Activated CD4-positive, alpha-beta T cell treated with anti-CD3 and anti-CD28 coated beads for 1 hour (primary cell): ENCODE measurements at regions not wholly inside any gene's neighbourhood (a gene's known extent, or its start where the extent isn't known, plus 50 kb on each side); places are given as distances from the start of the nearest gene placed in this dataset.

Experiments
- DNase-seq: peaks from one replicate; pipeline ENCODE4 v3.0.0-alpha.2; 2020

- DNase-seq, result no peak
Measured at GRCh38 chr17:72479113-72479512, 358.3 kb downstream of the SOX9 start.

DNA sequence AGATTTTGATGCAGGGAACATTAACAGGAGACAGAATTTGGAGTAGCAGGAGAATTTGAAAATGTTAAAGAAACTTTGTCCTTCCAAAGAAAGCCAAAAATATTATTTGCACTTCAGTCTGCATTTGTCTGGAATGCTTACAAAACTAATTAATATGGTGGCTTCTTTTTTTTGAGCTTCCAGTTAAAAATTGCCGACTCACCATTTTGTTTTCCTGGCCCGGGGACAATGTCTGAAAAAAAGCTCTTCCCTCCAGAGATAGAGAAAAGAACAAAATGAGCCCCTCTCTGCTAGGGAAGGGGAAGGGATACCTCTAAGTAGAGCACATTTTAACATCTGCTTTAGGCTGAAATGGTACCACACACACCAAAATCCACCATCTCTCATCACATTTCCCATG is 360.8 kb downstream of the SOX9 start:
- no peak for DNase-seq

- DNase-seq, result no peak
Measured at GRCh38 chr17:72485596-72485995, 364.8 kb downstream of the SOX9 start.

DNA sequence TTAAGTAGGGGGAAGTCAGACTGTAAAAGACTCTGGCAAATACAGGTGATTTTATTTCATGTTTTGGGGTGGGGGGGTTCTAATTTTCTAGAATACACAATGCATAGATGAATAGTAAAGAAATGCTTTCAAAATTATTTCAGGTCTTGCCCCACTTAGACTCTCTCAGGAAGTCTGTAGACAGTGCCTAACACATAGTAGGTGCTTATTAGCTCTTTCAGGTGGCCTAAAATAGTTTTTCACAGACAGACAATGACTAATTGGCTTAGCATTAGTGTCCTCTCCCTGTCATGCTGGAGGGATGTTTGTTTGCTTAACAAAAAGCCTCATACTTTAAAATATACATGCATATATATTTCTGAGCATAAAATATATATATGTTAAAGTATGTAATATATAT is 366.0 kb downstream of the SOX9 start:
- DNase-seq, result no peak

DNA sequence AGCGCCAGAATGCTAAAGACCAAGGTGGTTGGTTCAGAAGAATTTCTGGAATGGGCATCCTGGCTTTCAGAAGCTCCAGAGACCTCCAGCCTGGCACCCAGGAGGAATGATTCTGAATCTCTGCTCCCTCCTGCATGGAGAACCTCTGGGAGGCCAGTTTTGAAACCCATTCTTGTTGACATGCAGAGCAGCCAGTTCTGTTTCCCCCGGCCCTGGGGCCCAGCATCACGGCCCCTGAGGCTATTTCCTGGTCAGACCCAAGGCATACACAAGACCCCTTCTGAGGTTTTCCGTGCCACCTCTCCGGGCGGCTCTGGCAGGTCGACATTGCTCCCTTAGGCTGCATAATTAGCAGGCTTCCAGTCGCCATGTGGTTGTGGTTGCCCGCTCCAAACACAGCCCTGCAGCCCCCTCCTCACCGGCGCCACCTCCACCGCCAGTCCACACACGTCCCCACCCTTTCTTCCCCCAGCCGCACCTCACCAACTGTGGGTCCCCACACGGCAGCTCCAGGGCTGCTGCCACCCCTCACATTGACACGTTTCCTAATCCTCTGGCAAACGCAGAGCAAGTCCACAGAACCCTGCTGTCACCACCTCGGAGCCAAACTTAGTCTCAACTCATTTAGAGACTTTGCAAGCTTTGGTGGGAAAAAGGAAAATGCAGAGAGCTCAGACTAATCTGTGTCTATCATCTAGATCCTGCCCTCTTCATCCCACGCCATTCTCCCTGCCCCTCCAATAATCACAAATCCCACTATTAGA is 367.1 kb downstream of the SOX9 start:
- DNase-seq, result no peak

- DNase-seq, result no peak
Measured at GRCh38 chr17:72488555-72489271, 367.9 kb downstream of the SOX9 start.

- no peak for DNase-seq
Measured at GRCh38 chr17:72489272-72489641, 368.4 kb downstream of the SOX9 start.

DNA sequence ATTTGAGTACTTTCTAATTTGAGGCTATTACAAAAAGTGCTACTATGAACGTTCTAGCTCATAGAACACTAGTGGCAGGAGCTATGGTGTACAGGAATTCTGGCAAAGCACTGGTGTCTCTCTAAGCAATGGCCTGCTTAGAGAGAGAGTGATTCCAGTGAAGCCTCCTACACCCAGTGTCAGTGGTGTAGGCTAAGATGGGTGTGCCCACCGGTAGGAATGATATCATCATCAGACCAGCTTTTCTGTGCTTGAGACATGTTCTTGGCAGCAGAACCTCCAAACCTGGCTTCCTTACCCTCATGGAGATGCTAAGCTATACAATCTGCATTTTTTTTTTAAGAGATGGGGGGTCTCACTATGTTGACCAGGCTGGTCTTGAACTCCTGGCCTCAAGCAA is 370.3 kb downstream of the SOX9 start:
- DNase-seq, result no peak

DNA sequence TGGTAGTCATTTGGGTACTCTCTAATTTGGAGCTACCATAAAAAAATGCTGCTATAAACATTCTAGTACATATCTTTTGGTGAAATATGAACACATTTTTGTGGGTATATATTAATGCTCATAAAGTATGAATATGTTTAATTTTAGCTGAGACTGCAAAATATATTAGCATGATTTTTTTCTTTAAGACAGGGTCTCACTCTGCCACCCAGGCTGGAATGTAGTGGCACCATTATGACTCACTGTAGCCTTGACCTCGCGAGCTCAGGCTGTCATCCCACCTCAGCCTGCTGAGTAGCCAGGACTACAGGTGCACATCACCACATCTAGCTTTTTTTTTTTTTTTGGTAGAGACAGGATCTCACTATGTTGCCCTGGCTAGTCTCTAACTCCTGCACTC is 371.7 kb downstream of the SOX9 start:
- no peak for DNase-seq

- no peak for DNase-seq
Measured at GRCh38 chr17:72492941-72493340, 372.1 kb downstream of the SOX9 start.

- no peak for DNase-seq
Measured at GRCh38 chr17:72494566-72494965, 373.7 kb downstream of the SOX9 start.

DNA sequence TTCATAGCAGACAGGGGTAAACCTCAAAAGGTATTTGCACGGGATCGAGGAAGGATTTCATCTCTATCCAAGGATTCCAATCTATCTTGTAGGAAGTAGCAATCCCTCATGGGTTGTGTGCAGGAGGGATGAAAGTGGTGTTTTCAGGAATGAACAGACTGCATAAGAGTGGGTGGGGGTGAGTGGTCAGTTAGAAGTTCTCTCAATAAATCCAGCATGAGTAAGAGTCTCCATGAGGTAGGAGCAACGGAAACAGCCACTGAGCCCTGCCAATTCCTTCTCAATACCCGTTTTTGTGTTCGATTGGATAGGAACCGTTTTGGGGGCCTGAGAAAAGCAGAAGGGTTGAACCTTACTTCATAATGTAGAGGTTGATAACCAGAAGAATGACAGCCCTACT is 375.6 kb downstream of the SOX9 start:
- no peak for DNase-seq

DNA sequence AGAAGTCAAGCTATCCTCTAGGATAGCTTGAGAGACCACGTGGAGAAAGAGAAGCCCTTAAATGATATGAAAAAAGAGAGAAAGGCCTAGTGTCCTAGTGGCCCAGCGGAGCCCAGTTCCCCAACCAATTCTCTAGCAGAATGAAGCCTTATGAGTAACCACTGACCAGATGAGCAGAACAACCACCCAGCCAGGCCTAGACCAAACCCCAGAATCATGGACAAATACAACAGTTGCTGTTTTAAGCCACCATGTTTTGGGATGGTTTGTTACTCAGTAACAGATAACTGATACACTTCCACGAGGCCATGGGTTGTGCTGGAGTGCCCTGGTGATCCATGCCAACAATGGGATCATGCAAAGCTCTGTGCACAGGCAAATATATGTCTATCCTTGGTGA is 377.1 kb downstream of the SOX9 start:
- no peak for DNase-seq

DNA sequence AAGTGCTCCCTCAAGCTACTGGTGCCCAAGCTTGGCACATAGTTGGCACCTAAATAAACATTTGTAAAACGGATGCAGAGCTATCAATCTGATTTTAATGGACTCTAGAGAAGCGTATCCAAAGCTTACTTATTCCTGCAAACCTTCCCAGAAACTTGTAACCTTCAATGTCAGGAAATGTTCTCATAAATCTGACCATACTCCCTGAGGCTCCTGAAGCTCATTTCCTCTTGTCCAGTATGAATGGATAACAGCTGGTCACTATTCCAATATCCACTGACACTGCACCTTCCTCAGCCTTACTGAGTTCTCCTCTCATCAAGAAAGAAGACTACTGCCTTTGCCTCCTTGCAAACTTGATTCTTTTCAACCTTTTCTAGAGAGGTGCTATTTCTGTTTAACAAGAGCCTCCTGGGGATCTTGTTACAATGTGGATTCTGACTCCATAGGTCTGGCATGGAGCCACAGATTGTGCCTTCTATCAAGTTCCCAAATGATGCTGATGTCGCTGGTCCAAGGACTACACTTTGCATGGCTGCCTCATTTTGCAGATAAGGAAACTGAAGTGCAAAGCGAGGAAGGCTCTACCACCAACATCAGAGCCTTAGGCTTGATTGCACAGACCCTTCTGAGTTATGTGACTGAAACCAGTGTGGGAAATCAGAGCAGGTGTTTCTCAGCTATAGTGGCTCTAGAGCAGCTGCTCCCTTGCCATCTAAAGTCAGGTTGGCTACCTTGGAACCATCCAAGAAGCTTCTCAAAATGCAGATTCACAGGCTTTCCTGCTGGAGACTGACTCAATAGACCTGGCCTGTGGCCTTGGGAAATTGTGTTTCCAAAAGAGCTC is 377.8 kb downstream of the SOX9 start:
- DNase-seq, result no peak

DNA sequence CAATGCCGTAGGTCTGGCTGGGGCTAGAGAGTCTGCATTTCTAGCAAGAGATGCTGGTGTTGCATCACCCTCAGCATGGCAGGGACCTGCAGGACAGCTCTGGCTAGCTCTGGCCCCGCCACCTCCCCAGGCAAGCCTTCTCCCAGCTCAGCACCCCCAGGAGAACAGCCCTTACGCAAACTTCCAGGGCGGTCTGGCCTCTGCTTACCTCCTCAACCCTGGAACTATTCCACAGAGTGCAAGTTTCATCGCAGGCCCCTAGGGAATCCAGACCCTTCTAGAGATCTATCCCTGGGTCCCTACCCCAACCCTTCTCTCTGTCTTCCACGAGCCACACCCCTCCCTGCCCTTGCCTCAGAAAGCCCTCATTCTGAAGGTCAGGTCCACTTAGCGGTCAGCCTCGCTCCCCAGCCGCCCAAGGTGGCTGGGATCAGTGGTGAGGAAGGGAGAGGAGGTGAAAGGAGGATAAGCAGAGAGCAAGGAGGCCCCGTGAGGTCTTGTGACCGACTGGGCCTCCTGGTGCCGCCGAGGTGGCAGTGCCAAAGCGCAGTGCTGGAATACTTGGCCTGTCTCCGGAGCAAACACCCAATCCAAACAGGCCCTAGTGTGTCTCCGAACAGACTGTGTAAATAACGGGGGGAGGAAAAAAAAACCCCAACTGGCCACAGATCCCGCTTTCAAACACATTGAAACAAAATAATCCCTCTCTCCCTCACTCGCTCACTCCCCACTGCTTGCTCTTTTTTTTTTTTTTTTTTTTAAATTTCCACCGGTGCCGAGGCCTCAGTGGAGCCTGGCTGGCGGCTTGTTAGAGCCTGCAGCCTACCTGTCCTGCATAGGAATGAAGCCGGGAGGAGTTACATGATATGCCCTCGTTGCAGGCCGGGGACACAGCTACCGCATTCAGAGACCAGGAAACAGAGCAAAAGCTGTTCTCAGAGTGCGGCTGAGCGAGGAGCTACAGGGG is 380.9 kb downstream of the SOX9 start:
- no peak for DNase-seq

- no peak for DNase-seq
Measured at GRCh38 chr17:72502371-72503341, 381.8 kb downstream of the SOX9 start.

GRCh38 chr17:72503556-72503955 is 382.7 kb downstream of the SOX9 start:
- no peak for DNase-seq

DNA sequence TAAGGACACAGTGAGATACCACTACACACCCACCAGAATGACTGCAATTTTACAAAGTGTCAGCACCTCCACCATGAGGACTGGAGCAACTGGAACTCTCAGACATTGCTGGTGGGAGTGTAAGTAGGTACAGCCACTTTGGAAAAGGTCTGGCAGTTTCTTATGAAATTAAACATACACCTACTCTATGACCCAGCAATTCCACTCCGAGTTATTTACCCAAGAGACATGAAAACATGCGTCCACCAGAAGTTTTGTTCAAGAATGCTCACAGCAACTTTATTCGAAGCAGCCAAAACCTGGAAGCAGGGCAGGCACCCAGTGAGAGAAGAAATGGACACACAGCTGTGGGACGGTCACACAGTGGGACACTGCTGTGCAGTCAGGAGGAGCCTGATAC is 384.0 kb downstream of the SOX9 start:
- no peak for DNase-seq

DNA sequence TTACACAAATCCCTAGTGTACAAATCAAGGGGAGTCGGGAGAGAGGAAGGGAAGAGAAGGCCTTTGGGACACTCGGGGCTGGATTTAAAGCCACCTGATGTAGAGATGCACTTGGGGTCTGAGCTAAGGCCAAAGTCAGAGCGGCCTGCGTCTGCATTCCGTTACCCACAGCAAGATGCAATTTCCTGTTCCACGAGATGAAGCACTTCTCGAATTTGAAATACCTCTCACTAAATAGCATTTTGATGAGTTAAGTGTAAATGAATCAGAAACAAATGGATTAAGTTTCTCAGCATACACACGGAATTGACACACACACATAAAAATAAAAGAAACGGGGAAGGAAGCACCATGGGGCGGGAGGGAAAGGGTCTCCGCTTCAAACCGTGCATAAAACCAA is 386.0 kb downstream of the SOX9 start:
- DNase-seq, result no peak

GRCh38 chr17:72507370-72507769 is 386.6 kb downstream of the SOX9 start:
- DNase-seq, result no peak

DNA sequence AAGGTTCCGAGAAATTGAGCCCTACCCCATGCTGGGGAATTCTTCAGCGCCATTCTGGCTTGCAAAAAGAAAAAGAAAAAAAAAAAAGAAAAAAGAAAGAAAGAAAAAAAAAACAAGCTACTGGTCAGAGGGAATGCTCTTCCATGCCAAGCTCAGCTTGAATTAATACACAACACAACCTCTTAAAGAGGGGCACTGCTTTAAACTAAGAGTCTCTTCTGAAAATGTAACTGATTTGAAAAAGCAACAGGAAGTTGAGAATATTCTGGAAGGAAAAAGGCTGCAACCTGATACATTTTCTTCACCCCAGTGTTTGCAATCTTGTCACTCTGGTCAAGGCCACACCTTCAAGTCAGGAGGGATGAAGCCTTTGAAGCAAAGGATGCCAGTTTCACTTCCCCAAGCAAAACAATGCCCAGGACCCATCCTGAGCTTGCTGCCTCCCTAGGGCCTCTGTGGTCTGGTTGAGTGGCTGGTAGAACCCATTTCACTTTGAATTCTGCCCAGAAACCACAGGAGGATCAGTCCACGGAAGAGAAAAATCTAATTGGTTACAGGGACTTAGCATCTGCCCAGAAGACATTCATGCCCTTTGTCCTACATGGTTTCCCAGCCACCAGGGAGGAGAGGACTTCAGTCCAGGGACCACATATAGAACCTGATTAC is 389.7 kb downstream of the SOX9 start:
- DNase-seq, result no peak
